ENCODE measurements at regions not wholly inside any gene's neighbourhood (a gene's known extent, or its start where the extent isn't known, plus 50 kb on each side); places are given as distances from the start of the nearest gene placed in this dataset.

- no peak for DNase-seq
- 50 to 66% (median 59%) methylated on average over 6 of the region's 6 CpGs for WGBS, 4 donors
- no peaks in the 10 kb centered on the region for H3K9me3 ChIP-seq (replicated peaks in 1 of 3)
- H3K27me3 ChIP-seq: no peaks in the 10 kb centered on the region
- intact Hi-C loops (cut with DNase I): no loop called here
- H3K4me3 ChIP-seq: no peak overlapping the region
- no peaks in the 10 kb centered on the region for H3K4me1 ChIP-seq (replicated peaks in 1 of 2)
- no peak overlapping the region for H3K27ac ChIP-seq
- TF ChIP-seq CTCF (IDR thresholded peaks at IDR 0.05) (no peak), POLR2A (IDR thresholded peaks at IDR 0.05) (no peak)
- no peaks in the 10 kb centered on the region for H3K36me3 ChIP-seq (replicated peaks in 1 of 2)
Measured at GRCh38 chr19:30780032-30780431, 407.8 kb downstream of the ZNF536 start.

- Histone ChIP-seq H3K27ac (no peak overlapping the region), H3K36me3 (replicated peaks in 1 of 2) (no peaks in the 10 kb centered on the region), H3K9me3 (replicated peaks in 1 of 3) (no peaks in the 10 kb centered on the region), H3K27me3 (no peaks in the 10 kb centered on the region), H3K4me1 (replicated peaks in 1 of 2) (no peaks in the 10 kb centered on the region), H3K4me3 (no peak overlapping the region)
- intact Hi-C loops (cut with DNase I): no loop called here
- no peak for TF ChIP-seq CTCF (IDR thresholded peaks at IDR 0.05)
- 77 to 89% (median 83%) methylated on average over 13 to 14 of the region's 14 CpGs for WGBS, 4 donors
- DNase-seq: no peak
Measured at GRCh38 chr19:30778961-30779715, 407.0 kb downstream of the ZNF536 start.

GRCh38 chr19:30778061-30778460, 405.9 kb downstream of the ZNF536 start:
- Histone ChIP-seq H3K4me3 (no peak overlapping the region), H3K9me3 (replicated peaks in 1 of 3) (no peaks in the 10 kb centered on the region), H3K27ac (no peak overlapping the region), H3K36me3 (replicated peaks in 1 of 2) (no peaks in the 10 kb centered on the region), H3K27me3 (no peaks in the 10 kb centered on the region), H3K4me1 (replicated peaks in 1 of 2) (no peaks in the 10 kb centered on the region)
- intact Hi-C loops (cut with DNase I): no loop called here
- TF ChIP-seq CTCF (IDR thresholded peaks at IDR 0.05) (no peak), POLR2A (IDR thresholded peaks at IDR 0.05) (no peak)
- WGBS, 4 donors: 62 to 78% (median 73%) methylated on average over 2 of the region's 2 CpGs
- DNase-seq: no peak

GRCh38 chr19:30775956-30776355, 403.8 kb downstream of the ZNF536 start:
- Histone ChIP-seq H3K27me3 (no peaks in the 10 kb centered on the region), H3K4me3 (no peak overlapping the region), H3K36me3 (replicated peaks in 1 of 2) (no peaks in the 10 kb centered on the region), H3K4me1 (replicated peaks in 1 of 2) (no peaks in the 10 kb centered on the region), H3K27ac (no peak overlapping the region), H3K9me3 (replicated peaks in 1 of 3) (peaks cover 0 to 6% (median 0%) of the 10 kb centered on the region in 3 donors)
- intact Hi-C loops (cut with DNase I): no loop called here
- TF ChIP-seq CTCF (IDR thresholded peaks at IDR 0.05) (no peak), POLR2A (IDR thresholded peaks at IDR 0.05) (no peak)
- WGBS, 4 donors: 67 to 81% (median 68%) methylated on average over 4 of the region's 4 CpGs
- no peak for DNase-seq

Data from adrenal gland (tissue), 9 donors.